ENCODE measurements at regions not wholly inside any gene's neighbourhood (a gene's known extent, or its start where the extent isn't known, plus 50 kb on each side); places are given as distances from the start of the nearest gene placed in this dataset.

DNA sequence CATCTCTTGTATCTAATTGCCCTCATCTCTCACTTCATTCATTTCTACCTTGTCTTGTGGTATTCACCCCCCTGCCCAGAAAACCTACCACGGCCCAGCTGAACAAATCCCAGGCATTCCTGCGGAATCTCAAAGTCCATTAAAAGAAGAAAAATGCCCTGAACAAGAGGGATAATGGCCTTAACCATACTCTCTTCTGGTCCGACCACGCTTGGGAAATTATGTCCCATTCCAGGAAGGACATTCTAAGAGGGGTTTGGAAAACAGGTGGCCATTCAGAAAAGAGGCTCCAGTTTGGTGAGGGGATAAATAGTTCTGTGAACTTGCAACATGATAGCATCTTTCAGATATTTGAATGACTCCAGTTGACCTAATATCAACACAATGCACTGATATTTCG is 349.9 kb upstream of the ZNF521 start:
- H2AFZ ChIP-seq (ENCODE audit: control insufficient read depth, low read length) = no peak overlapping the region
- no peak overlapping the region for H3K4me2 ChIP-seq (ENCODE audit: control insufficient read depth, extremely low read depth, insufficient read depth, low read depth, low read length)
- H3K79me2 ChIP-seq (ENCODE audit: control insufficient read depth, insufficient read depth, low read length) = no peaks in the 10 kb centered on the region
- DNase-seq (ENCODE audit: low read depth, low spot score) = no peak
- H3K9me1 ChIP-seq (ENCODE audit: control insufficient read depth, extremely low read depth, insufficient read depth, low read length) = no peaks in the 10 kb centered on the region
- H3K27ac ChIP-seq (ENCODE audit: control insufficient read depth, insufficient read depth, low read length) = no peak overlapping the region
- no peaks in the 10 kb centered on the region for H3K4me1 ChIP-seq (ENCODE audit: control insufficient read depth, extremely low read depth, insufficient read depth, low read length)
- dilution Hi-C loops (cut with MboI; ENCODE audit: extremely low pct_ligation_motif_present, low sequenced_read_pairs) = no loop called here
- TF ChIP-seq, protein P1, sequence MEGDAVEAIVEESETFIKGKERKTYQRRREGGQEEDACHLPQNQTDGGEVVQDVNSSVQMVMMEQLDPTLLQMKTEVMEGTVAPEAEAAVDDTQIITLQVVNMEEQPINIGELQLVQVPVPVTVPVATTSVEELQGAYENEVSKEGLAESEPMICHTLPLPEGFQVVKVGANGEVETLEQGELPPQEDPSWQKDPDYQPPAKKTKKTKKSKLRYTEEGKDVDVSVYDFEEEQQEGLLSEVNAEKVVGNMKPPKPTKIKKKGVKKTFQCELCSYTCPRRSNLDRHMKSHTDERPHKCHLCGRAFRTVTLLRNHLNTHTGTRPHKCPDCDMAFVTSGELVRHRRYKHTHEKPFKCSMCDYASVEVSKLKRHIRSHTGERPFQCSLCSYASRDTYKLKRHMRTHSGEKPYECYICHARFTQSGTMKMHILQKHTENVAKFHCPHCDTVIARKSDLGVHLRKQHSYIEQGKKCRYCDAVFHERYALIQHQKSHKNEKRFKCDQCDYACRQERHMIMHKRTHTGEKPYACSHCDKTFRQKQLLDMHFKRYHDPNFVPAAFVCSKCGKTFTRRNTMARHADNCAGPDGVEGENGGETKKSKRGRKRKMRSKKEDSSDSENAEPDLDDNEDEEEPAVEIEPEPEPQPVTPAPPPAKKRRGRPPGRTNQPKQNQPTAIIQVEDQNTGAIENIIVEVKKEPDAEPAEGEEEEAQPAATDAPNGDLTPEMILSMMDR (optimal IDR thresholded peaks at IDR 0.05 in 1 of 3, IDR thresholded peaks at IDR 0.05 in 1 of 3, conservative IDR thresholded peaks at IDR 0.05 in 1 of 3; ENCODE audit: extremely low read depth in 1 of 3, insufficient read depth in 2 of 3, low read length in 3 of 3) = no peak
- no peak for TF ChIP-seq EZH2 (IDR thresholded peaks at IDR 0.05; ENCODE audit: low read length)
- no peaks in the 10 kb centered on the region for H3K27me3 ChIP-seq (ENCODE audit: control insufficient read depth, extremely low read depth, insufficient read depth, low read length)
- H3K36me3 ChIP-seq (ENCODE audit: control insufficient read depth in 2 of 2, extremely low read depth in 1 of 2, insufficient read depth in 2 of 2, low read length in 2 of 2) = no peaks in the 10 kb centered on the region
- H4K20me1 ChIP-seq (ENCODE audit: control insufficient read depth, extremely low read depth, insufficient read depth, low read length) = no peaks in the 10 kb centered on the region
- FAIRE-seq = no peak
- no peak overlapping the region for H3K9ac ChIP-seq (ENCODE audit: control insufficient read depth, extremely low read depth, insufficient read depth, low read length)
- no peaks in the 10 kb centered on the region for H3K9me3 ChIP-seq (ENCODE audit: control insufficient read depth, low read depth, low read length)
- no peak overlapping the region for H3K4me3 ChIP-seq (ENCODE audit: control insufficient read depth in 2 of 3, extremely low read depth in 1 of 3, insufficient read depth in 2 of 3, low read depth in 1 of 3, low read length in 3 of 3)

DNA sequence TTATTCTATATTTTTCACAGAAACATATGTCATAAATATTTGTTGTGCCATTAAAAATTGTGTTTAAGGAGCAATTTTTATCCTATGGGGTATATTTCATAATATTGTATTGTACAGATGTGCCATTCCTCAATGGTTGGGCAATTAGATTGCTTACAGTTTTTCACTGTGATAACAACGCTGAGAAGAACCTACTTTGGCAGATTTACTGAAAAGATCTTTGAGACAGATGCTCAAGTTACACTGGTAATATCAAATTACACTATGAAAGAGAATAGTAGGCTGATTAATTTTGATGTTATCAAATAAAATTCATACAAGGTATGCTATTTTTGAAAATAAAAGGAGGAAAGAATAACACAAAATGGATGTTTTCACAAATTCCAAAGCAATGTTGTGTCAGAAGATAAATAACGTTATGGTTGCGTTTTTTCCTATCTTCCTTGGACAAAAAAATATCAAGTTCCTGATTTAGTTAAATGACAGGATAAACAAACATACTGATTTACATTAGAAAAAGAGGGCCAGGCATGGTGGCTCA is 335.1 kb upstream of the ZNF521 start:
- no peaks in the 10 kb centered on the region for H4K20me1 ChIP-seq (ENCODE audit: control insufficient read depth, extremely low read depth, insufficient read depth, low read length)
- no peak for DNase-seq (ENCODE audit: low read depth, low spot score)
- H3K27ac ChIP-seq (ENCODE audit: control insufficient read depth, insufficient read depth, low read length) = no peak overlapping the region
- H3K9ac ChIP-seq (ENCODE audit: control insufficient read depth, extremely low read depth, insufficient read depth, low read length) = no peak overlapping the region
- no peak overlapping the region for H3K4me2 ChIP-seq (ENCODE audit: control insufficient read depth, extremely low read depth, insufficient read depth, low read depth, low read length)
- no peaks in the 10 kb centered on the region for H3K9me3 ChIP-seq (ENCODE audit: control insufficient read depth, low read depth, low read length)
- no peak for FAIRE-seq
- no peaks in the 10 kb centered on the region for H3K36me3 ChIP-seq (ENCODE audit: control insufficient read depth in 2 of 2, extremely low read depth in 1 of 2, insufficient read depth in 2 of 2, low read length in 2 of 2)
- H3K4me1 ChIP-seq (ENCODE audit: control insufficient read depth, extremely low read depth, insufficient read depth, low read length) = no peaks in the 10 kb centered on the region
- H3K27me3 ChIP-seq (ENCODE audit: control insufficient read depth, extremely low read depth, insufficient read depth, low read length) = no peaks in the 10 kb centered on the region
- H3K79me2 ChIP-seq (ENCODE audit: control insufficient read depth, insufficient read depth, low read length) = no peaks in the 10 kb centered on the region
- no peak overlapping the region for H2AFZ ChIP-seq (ENCODE audit: control insufficient read depth, low read length)
- no peaks in the 10 kb centered on the region for H3K9me1 ChIP-seq (ENCODE audit: control insufficient read depth, extremely low read depth, insufficient read depth, low read length)
- dilution Hi-C loops (cut with MboI; ENCODE audit: extremely low pct_ligation_motif_present, low sequenced_read_pairs) = no loop called here
- no peak overlapping the region for H3K4me3 ChIP-seq (ENCODE audit: control insufficient read depth in 2 of 3, extremely low read depth in 1 of 3, insufficient read depth in 2 of 3, low read depth in 1 of 3, low read length in 3 of 3)
- TF ChIP-seq, protein P1 (optimal IDR thresholded peaks at IDR 0.05 in 1 of 3, IDR thresholded peaks at IDR 0.05 in 1 of 3, conservative IDR thresholded peaks at IDR 0.05 in 1 of 3; ENCODE audit: extremely low read depth in 1 of 3, insufficient read depth in 2 of 3, low read length in 3 of 3) = no peak
- TF ChIP-seq EZH2 (IDR thresholded peaks at IDR 0.05; ENCODE audit: low read length) = no peak

Measured in keratinocyte (primary cell).